ENCODE measurements at regions not wholly inside any gene's neighbourhood (a gene's known extent, or its start where the extent isn't known, plus 50 kb on each side); places are given as distances from the start of the nearest gene placed in this dataset.

DNA sequence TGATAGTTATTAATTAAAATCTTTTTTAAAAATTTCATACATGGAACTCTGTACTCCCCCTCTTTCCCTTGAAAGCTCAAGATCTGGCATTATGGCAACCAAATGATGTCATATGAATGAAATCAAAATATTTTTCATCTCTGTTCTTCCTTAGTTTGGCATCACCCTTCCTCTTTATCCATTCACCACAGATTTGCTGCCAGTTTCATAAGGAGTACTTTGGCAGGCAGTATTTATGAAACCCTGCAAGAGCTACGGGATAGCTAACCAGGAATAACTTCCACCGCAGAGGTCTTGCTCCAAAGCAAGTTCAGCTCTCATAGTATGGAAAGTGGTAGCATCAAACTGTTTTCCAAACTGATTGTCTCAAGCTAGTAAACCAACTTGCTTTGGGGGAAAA lies 113.9 kb upstream of the DOK5 start:
- Histone ChIP-seq H3K27me3 (ENCODE audit: low read depth) (no peaks in the 10 kb centered on the region), H3K9me3 (replicated peaks) (no peaks in the 10 kb centered on the region), H3K4me1 (no peaks in the 10 kb centered on the region), H3K27ac (replicated peaks) (no peak overlapping the region), H3K36me3 (no peaks in the 10 kb centered on the region), H3K4me3 (no peak overlapping the region)
- no peak for DNase-seq
- intact Hi-C loops (cut with micrococcal nuclease) = no loop called here
- TF ChIP-seq, protein P1, sequence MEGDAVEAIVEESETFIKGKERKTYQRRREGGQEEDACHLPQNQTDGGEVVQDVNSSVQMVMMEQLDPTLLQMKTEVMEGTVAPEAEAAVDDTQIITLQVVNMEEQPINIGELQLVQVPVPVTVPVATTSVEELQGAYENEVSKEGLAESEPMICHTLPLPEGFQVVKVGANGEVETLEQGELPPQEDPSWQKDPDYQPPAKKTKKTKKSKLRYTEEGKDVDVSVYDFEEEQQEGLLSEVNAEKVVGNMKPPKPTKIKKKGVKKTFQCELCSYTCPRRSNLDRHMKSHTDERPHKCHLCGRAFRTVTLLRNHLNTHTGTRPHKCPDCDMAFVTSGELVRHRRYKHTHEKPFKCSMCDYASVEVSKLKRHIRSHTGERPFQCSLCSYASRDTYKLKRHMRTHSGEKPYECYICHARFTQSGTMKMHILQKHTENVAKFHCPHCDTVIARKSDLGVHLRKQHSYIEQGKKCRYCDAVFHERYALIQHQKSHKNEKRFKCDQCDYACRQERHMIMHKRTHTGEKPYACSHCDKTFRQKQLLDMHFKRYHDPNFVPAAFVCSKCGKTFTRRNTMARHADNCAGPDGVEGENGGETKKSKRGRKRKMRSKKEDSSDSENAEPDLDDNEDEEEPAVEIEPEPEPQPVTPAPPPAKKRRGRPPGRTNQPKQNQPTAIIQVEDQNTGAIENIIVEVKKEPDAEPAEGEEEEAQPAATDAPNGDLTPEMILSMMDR (IDR thresholded peaks at IDR 0.05; ENCODE audit: borderline replicate concordance) = no peak

DNA sequence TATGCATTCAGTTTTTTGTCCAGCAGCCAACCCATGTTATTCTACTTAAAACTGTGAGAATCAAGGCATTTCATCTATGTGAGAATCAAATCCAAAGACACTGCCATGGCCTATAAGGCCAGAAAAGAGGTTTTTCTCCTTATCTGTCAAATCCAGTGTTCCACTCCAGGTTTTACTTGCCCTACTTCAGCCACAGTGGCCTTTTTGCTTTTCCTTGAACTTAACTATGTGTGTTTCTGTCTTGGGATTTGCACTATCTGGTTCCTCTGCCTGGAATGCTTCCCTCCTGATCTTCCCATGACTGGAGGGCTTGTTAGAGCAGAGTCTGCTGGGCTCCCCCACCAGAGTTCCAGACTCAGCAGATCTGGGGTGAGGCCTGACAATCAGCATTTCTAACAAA lies 113.1 kb upstream of the DOK5 start:
- H3K36me3 ChIP-seq = no peaks in the 10 kb centered on the region
- TF ChIP-seq, protein P1 (IDR thresholded peaks at IDR 0.05; ENCODE audit: borderline replicate concordance) = no peak
- H3K27me3 ChIP-seq (ENCODE audit: low read depth) = no peaks in the 10 kb centered on the region
- intact Hi-C loops (cut with micrococcal nuclease) = no loop called here
- no peak overlapping the region for H3K4me3 ChIP-seq
- DNase-seq = no peak
- no peaks in the 10 kb centered on the region for H3K9me3 ChIP-seq (replicated peaks)
- no peak overlapping the region for H3K27ac ChIP-seq (replicated peaks)
- H3K4me1 ChIP-seq = no peaks in the 10 kb centered on the region

- no peak for DNase-seq
- TF ChIP-seq, protein P1 (IDR thresholded peaks at IDR 0.05; ENCODE audit: borderline replicate concordance) = no peak
These were observed 111.0 kb upstream of the DOK5 start for GRCh38 chr20:54364365-54364764.

DNA sequence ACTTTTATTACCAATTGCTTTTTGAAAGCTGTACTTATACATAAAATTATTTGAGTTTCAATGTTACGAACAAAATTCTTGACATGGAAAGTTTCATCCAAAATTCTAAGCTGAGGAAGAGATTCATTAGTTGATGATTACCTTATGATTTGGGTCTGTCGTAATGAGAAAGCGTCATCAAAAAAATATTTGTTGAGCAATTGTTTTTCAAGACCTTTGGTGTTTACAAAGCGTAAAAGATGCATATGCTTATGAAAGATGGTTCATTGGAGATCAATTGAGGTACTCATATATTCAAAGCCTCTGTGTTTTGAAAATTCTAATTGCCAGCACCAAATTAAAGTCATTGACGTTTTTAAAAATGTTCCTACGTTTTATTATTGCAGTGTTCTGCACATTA lies 110.5 kb upstream of the DOK5 start:
- no peak for DNase-seq
- H3K4me1 ChIP-seq = no peaks in the 10 kb centered on the region
- no peak overlapping the region for H3K27ac ChIP-seq (replicated peaks)
- H3K27me3 ChIP-seq (ENCODE audit: low read depth) = no peaks in the 10 kb centered on the region
- TF ChIP-seq, protein P1 (IDR thresholded peaks at IDR 0.05; ENCODE audit: borderline replicate concordance) = no peak
- intact Hi-C loops (cut with micrococcal nuclease) = no loop called here
- H3K9me3 ChIP-seq (replicated peaks) = no peaks in the 10 kb centered on the region
- no peak overlapping the region for H3K4me3 ChIP-seq
- no peaks in the 10 kb centered on the region for H3K36me3 ChIP-seq

More at GRCh38 chr20:54364365-54364764, 111.0 kb upstream of the DOK5 start:
- Histone ChIP-seq H3K36me3 (no peaks in the 10 kb centered on the region), H3K9me3 (replicated peaks) (no peaks in the 10 kb centered on the region), H3K27me3 (ENCODE audit: low read depth) (no peaks in the 10 kb centered on the region), H3K4me1 (no peaks in the 10 kb centered on the region), H3K4me3 (no peak overlapping the region), H3K27ac (replicated peaks) (no peak overlapping the region)
- intact Hi-C loops (cut with micrococcal nuclease) = no loop called here

- DNase-seq = no peak
- intact Hi-C loops (cut with micrococcal nuclease) = no loop called here
- H3K9me3 ChIP-seq (replicated peaks) = peaks cover 6% of the 10 kb centered on the region
These were observed 108.6 kb upstream of the DOK5 start for GRCh38 chr20:54366669-54367344.

More at GRCh38 chr20:54366669-54367344, 108.6 kb upstream of the DOK5 start:
- no peaks in the 10 kb centered on the region for H3K27me3 ChIP-seq (ENCODE audit: low read depth)
- H3K4me3 ChIP-seq = no peak overlapping the region
- H3K4me1 ChIP-seq = no peaks in the 10 kb centered on the region
- no peaks in the 10 kb centered on the region for H3K36me3 ChIP-seq
- no peak overlapping the region for H3K27ac ChIP-seq (replicated peaks)
- TF ChIP-seq, protein P1 (IDR thresholded peaks at IDR 0.05; ENCODE audit: borderline replicate concordance) = no peak

Data from left ventricle myocardium inferior (tissue), 1 donor.